HepG2 (cell line): ENCODE measurements at regions not wholly inside any gene's neighbourhood (a gene's known extent, or its start where the extent isn't known, plus 50 kb on each side); places are given as distances from the start of the nearest gene placed in this dataset.

ENCODE experiments used
- ATAC-seq: fragments of 200-7000 bp; cut with Tn5 transposase; 3 replicates; pipeline ENCODE4 v1.9.1; 2020; ENCODE audit warnings: mild to moderate bottlenecking, moderate library complexity
- BruUV-seq: library from RNA; stranded (reverse); fragments of 400-500 nt; replicated peaks from 2 replicates; lab custom pipeline; 2021; lab: Mats Ljungman, UMichigan
- CTCF ChIA-PET: fragments of 300-600 bp; formaldehyde crosslinking; extraction: SDS; loops from one replicate; lab custom pipeline; 2021; ENCODE audit warnings: low total read pairs, inconsistent platforms, low intra/inter-chr PET ratio; lab: Yijun Ruan, JAX
- POLR2A ChIA-PET: fragments of 350-600 bp; sonication (Branson Sonifier 250); formaldehyde crosslinking; loops from one replicate; lab custom pipeline; 2020; ENCODE audit warnings: antibody characterized with exemption, inconsistent platforms; lab: Yijun Ruan, JAX
- DNase-seq: peaks from one replicate; pipeline ENCODE4 v3.0.0-alpha.2; 2015; ENCODE audit warnings: low spot score
- FAIRE-seq: peaks from 3 replicates; lab custom pipeline; 2011; peaks lifted over from hg19 to GRCh38; lab: Jason Lieb, UNC
- H2AFZ ChIP-seq: one replicate; pipeline ENCODE4 v1.6.1; 2011; ENCODE audit warnings: low read length, inconsistent platforms
- H3K27ac ChIP-seq: fragments of 300-600 bp; 3 replicates; pipeline ENCODE4 v1.8.0; 2011; ENCODE audit warnings: mixed run types, mild to moderate bottlenecking, mixed read lengths, low read length, inconsistent platforms; ENCODE audit not compliant: insufficient read depth; ENCODE audit errors: extremely low read length
- H3K27me3 ChIP-seq, 2 experiments: fragments of 200-600 bp in 1 of 2; 2 replicates in 1 of 2; 3 replicates in 1 of 2; pipeline versions ENCODE4 v1.6.0 to v1.8.0; 2011; ENCODE audit warnings: low read length in 2 of 2, mild to moderate bottlenecking in 2 of 2, moderate library complexity in 2 of 2, inconsistent platforms in 1 of 2; ENCODE audit not compliant: insufficient read depth in 2 of 2, control insufficient read depth in 1 of 2
- H3K36me3 ChIP-seq, 2 experiments: fragments of 200-600 bp in 1 of 2; replicated peaks in 1 of 2; 2 replicates in 1 of 2; 3 replicates in 1 of 2; pipeline versions ENCODE4 v1.5.1 to v1.8.0; 2011; ENCODE audit warnings: low read length in 2 of 2, inconsistent platforms in 1 of 2; ENCODE audit not compliant: insufficient read depth in 2 of 2, control insufficient read depth in 1 of 2
- H3K4me1 ChIP-seq: 2 replicates; pipeline ENCODE4 v1.5.1; 2012; ENCODE audit warnings: low read length, inconsistent platforms; ENCODE audit not compliant: insufficient read depth
- H3K4me2 ChIP-seq: 2 replicates; pipeline ENCODE4 v1.6.0; 2011; ENCODE audit warnings: low read depth, low read length, inconsistent platforms
- H3K4me3 ChIP-seq, 3 experiments: fragments of 200-600 bp in 1 of 3; sonication (generic), shearing (Covaris generic) in 1 of 3; replicated peaks in 1 of 3; 2 replicates each; pipeline ENCODE4 v1.5.1; 2011 to 2016; ENCODE audit warnings: low read length in 3 of 3, inconsistent platforms in 2 of 3, low read depth in 2 of 3, mild to moderate bottlenecking in 2 of 3, control low read depth in 1 of 3, mixed read lengths in 1 of 3; ENCODE audit not compliant: insufficient read depth in 1 of 3
- H3K79me2 ChIP-seq: one replicate; pipeline ENCODE4 v1.6.1; 2011; ENCODE audit warnings: low read length, inconsistent platforms; ENCODE audit not compliant: insufficient read depth
- H3K9ac ChIP-seq: 2 replicates; pipeline ENCODE4 v1.6.0; 2011; ENCODE audit warnings: mild to moderate bottlenecking, low read depth, low read length, inconsistent platforms; ENCODE audit not compliant: insufficient read depth
- H3K9me3 ChIP-seq: 2 replicates; pipeline ENCODE4 v1.5.1; 2012; ENCODE audit warnings: mild to moderate bottlenecking, low read length
- H4K20me1 ChIP-seq: 2 replicates; pipeline ENCODE4 v1.6.0; 2011; ENCODE audit warnings: inconsistent platforms, mild to moderate bottlenecking, low read length, moderate library complexity; ENCODE audit not compliant: insufficient read depth
- FIP1L1 ChIP-seq: fragments of 200-400 bp; formaldehyde crosslinking; IDR thresholded peaks from 2 replicates; pipeline ENCODE4 v1.6.1; 2018; ENCODE audit warnings: low read depth, mild to moderate bottlenecking, low read length, moderate library complexity, borderline replicate concordance; ENCODE audit not compliant: insufficient read depth
- HDAC2 ChIP-seq: sonication (generic); formaldehyde crosslinking; IDR thresholded peaks from 2 replicates; pipeline ENCODE4 v1.4.0; 2020; ENCODE audit warnings: missing genetic modification reagents
- HDAC6 ChIP-seq: fragments of 200-600 bp; sonication (generic); IDR thresholded peaks from 2 replicates; pipeline ENCODE4 v1.7.0; 2017; ENCODE audit warnings: mild to moderate bottlenecking, antibody characterized with exemption, low read length, low read depth
- MED1 ChIP-seq: sonication (generic); formaldehyde crosslinking; IDR thresholded peaks from 2 replicates; pipeline ENCODE4 v1.4.0; 2020; ENCODE audit warnings: missing genetic modification reagents
- STAG1 ChIP-seq: sonication (generic); formaldehyde crosslinking; IDR thresholded peaks from 2 replicates; pipeline ENCODE4 v1.4.0; 2020; ENCODE audit warnings: missing genetic modification reagents
- TCF12 ChIP-seq, 2 experiments: fragments of 450-650 bp in 1 of 2; sonication (generic) in 1 of 2; formaldehyde crosslinking in 1 of 2; IDR thresholded peaks; 2 replicates each; pipeline versions ENCODE4 v1.6.1 to v1.8.0; 2017 to 2022; ENCODE audit warnings: antibody characterized with exemption in 1 of 2, mild to moderate bottlenecking in 1 of 2, missing genetic modification reagents in 1 of 2, moderate library complexity in 1 of 2
- ZNF7 ChIP-seq: IDR thresholded peaks from 2 replicates; pipeline ENCODE4 v1.6.1; 2016; ENCODE audit warnings: missing biosample characterization, missing genetic modification reagents
- WGBS: methylation state at CpG from one replicate; pipeline ENCODE4 v1.1.6; 2017; ENCODE audit warnings: low lambda C conversion rate; 5-methylcytosine and 5-hydroxymethylcytosine counted together
- in situ Hi-C: cut with HindIII; loops from 2 replicates; pipeline ENCODE4 v1.10.0; 2017; ENCODE audit warnings: low pct_unique_long_range_greater_than_20kb; ENCODE audit not compliant: extremely low pct_ligation_motif_present
- intact Hi-C: fragments of 100-400 bp; cut with micrococcal nuclease; formaldehyde crosslinking; loops from one replicate; pipeline ENCODE4 v1.10.0; 2022; ENCODE audit not compliant: unreplicated experiment
- TF ChIP-seq, protein P1 (sequence below): sonication (generic); formaldehyde crosslinking; IDR thresholded peaks from 2 replicates; pipeline ENCODE4 v1.5.0; 2020; ENCODE audit warnings: mild to moderate bottlenecking, missing genetic modification reagents, moderate library complexity
- TF ChIP-seq, protein P2 (sequence below): fragments of 450-650 bp; IDR thresholded peaks from 2 replicates; pipeline ENCODE4 v1.6.1; 2017; ENCODE audit warnings: mild to moderate bottlenecking

DNA sequence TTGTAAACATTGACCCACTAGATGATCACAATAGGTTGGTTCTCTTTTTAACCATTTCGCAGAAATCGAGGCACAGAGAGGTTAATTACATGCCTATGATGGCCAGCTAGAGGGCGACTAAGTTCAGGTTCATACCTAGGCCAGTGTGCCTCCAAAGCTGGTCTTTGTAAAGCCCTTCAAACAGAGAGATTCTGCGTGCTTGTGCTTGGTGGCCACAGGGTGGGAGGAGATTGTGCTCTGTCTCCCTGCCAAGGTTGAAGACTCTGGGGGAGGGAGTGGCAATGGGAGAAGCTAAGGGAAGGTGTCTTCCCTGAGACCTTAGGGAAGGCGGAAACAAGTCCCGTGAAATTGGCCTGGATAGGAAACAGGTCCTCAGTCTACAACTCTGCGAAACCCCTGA lies 59.1 kb upstream of the RBM15 start:
- FAIRE-seq (no peak), ATAC-seq (peak; percentile 34; the same call in 1 of the 3 replicates), DNase-seq (no peak)
- Histone ChIP-seq H3K36me3 (no peaks in the 10 kb centered on the region), H3K4me3 (no peak overlapping the region), H3K9ac (no peak overlapping the region), H4K20me1 (no peaks in the 10 kb centered on the region), H2AFZ (no peak overlapping the region), H3K79me2 (no peaks in the 10 kb centered on the region), H3K27me3 (peaks cover 0 to 7% of the 10 kb centered on the region in 2 experiments; a peak in 1 of 5 replicates), H3K4me1 (no peaks in the 10 kb centered on the region), H3K9me3 (no peaks in the 10 kb centered on the region), H3K4me2 (no peak overlapping the region), H3K27ac (no peak overlapping the region)
- CTCF ChIA-PET: no interaction called here
- in situ Hi-C loops: no loop called here
- TF ChIP-seq ZNF7 (CRISPR knock-in tag) (no peak), MED1 (CRISPR knock-in tag) (no peak), STAG1 (CRISPR knock-in tag) (0 out of 2 replicates have a peak, but pooled peaks have one; percentile 15), FIP1L1 (no peak)
- TF ChIP-seq, protein P1, sequence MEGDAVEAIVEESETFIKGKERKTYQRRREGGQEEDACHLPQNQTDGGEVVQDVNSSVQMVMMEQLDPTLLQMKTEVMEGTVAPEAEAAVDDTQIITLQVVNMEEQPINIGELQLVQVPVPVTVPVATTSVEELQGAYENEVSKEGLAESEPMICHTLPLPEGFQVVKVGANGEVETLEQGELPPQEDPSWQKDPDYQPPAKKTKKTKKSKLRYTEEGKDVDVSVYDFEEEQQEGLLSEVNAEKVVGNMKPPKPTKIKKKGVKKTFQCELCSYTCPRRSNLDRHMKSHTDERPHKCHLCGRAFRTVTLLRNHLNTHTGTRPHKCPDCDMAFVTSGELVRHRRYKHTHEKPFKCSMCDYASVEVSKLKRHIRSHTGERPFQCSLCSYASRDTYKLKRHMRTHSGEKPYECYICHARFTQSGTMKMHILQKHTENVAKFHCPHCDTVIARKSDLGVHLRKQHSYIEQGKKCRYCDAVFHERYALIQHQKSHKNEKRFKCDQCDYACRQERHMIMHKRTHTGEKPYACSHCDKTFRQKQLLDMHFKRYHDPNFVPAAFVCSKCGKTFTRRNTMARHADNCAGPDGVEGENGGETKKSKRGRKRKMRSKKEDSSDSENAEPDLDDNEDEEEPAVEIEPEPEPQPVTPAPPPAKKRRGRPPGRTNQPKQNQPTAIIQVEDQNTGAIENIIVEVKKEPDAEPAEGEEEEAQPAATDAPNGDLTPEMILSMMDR (CRISPR knock-in tag): 0 out of 2 replicates have a peak, but pooled peaks have one; percentile 6
- intact Hi-C loops: no loop called here
- WGBS: 9% methylated on average over 7 of the region's 7 CpGs
- POLR2A ChIA-PET: interaction anchor here (0.7 kb wide), 1 partner anchor 64 kb away, joined by 4 read pairs; no protein-coding TSS in a partner anchor
- no TSS peak for BruUV-seq

DNA sequence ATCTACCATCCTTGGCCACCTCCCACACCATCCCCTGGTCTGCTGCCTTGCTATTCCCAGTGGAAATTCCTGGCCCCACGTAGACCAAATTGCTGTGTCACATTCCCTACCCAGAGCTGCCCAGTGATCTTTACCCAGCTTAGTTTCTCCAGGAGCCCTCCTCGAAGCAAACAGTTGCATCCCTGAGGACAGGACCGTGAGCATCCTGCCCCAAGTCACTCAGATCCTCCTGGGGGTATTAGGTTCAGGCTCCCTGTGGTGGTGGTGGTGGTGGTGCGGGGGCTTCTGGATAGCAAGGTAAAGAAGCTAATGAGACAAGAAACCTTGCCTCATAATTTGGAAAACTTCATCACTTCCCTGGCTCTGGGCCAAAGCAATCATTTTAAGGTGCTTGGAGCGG lies 58.4 kb upstream of the RBM15 start:
- H3K27ac ChIP-seq: no peak overlapping the region
- TF ChIP-seq HDAC2 (no peak), TCF12 (IDR thresholded peaks at IDR 0.05) (no peak), TCF12 (CRISPR knock-in tag; IDR thresholded peaks at IDR 0.05) (no peak), HDAC6 (no peak)
- TF ChIP-seq, protein P2, sequence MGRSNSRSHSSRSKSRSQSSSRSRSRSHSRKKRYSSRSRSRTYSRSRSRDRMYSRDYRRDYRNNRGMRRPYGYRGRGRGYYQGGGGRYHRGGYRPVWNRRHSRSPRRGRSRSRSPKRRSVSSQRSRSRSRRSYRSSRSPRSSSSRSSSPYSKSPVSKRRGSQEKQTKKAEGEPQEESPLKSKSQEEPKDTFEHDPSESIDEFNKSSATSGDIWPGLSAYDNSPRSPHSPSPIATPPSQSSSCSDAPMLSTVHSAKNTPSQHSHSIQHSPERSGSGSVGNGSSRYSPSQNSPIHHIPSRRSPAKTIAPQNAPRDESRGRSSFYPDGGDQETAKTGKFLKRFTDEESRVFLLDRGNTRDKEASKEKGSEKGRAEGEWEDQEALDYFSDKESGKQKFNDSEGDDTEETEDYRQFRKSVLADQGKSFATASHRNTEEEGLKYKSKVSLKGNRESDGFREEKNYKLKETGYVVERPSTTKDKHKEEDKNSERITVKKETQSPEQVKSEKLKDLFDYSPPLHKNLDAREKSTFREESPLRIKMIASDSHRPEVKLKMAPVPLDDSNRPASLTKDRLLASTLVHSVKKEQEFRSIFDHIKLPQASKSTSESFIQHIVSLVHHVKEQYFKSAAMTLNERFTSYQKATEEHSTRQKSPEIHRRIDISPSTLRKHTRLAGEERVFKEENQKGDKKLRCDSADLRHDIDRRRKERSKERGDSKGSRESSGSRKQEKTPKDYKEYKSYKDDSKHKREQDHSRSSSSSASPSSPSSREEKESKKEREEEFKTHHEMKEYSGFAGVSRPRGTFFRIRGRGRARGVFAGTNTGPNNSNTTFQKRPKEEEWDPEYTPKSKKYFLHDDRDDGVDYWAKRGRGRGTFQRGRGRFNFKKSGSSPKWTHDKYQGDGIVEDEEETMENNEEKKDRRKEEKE: no peak
- no peaks in the 10 kb centered on the region for H4K20me1 ChIP-seq
- no peak overlapping the region for H3K4me2 ChIP-seq
- H2AFZ ChIP-seq: no peak overlapping the region
- no peak overlapping the region for H3K9ac ChIP-seq
- H3K36me3 ChIP-seq: no peaks in the 10 kb centered on the region
- 4% methylated on average over 5 of the region's 5 CpGs for WGBS
- intact Hi-C loops: no loop called here
- no peaks in the 10 kb centered on the region for H3K4me1 ChIP-seq
- no TSS peak for BruUV-seq
- no peaks in the 10 kb centered on the region for H3K9me3 ChIP-seq
- H3K79me2 ChIP-seq: no peaks in the 10 kb centered on the region
- POLR2A ChIA-PET: no interaction called here
- DNase-seq (no peak), FAIRE-seq (no peak), ATAC-seq (no peak)
- in situ Hi-C loops: no loop called here
- CTCF ChIA-PET: no interaction called here
- H3K27me3 ChIP-seq: peaks cover 0 to 7% of the 10 kb centered on the region in 2 experiments; a peak in 1 of 5 replicates
- H3K4me3 ChIP-seq: no peak overlapping the region
